ENCODE measurements at regions not wholly inside any gene's neighbourhood (a gene's known extent, or its start where the extent isn't known, plus 50 kb on each side); places are given as distances from the start of the nearest gene placed in this dataset.

DNA sequence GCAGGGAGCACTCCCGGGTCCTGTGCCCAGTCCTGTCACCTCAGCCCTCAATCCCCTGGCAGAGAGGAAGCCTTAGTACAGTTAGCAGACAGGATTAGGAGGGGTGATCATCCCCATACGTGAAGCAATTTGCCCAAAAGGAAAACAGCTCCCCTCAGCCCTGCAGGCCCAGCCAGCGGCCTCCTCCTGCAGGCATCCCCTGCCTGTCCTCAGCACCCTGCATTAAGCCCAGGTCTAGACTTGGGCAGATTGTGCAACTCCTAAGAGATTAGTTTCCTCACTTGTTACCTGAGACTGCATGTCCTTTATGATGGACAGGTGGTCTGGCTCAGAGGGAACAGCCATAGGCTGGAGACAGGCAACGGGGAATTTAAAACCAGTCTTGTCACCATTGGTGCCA lies 95.5 kb upstream of the TMEM45B start (continued):
- TF ChIP-seq EGR1 (IDR thresholded peaks at IDR 0.05; ENCODE audit: low read depth) (no peak), ATF3 (IDR thresholded peaks at IDR 0.05) (no peak), TCF7L2 (IDR thresholded peaks at IDR 0.05; ENCODE audit: borderline replicate concordance, extremely low read depth, insufficient read depth, insufficient read length) (no peak), CEBPB (IDR thresholded peaks at IDR 0.05; ENCODE audit: low read depth) (no peak), SIN3A (IDR thresholded peaks at IDR 0.05; ENCODE audit: low read depth) (no peak), SP1 (IDR thresholded peaks at IDR 0.05; ENCODE audit: low read depth) (no peak), ELF1 (IDR thresholded peaks at IDR 0.05; ENCODE audit: borderline replicate concordance, low read depth) (no peak), EZH2 (IDR thresholded peaks at IDR 0.05) (no peak), EZH2phosphoT487 (IDR thresholded peaks at IDR 0.05; ENCODE audit: borderline replicate concordance) (no peak)
- TF ChIP-seq, protein P1, sequence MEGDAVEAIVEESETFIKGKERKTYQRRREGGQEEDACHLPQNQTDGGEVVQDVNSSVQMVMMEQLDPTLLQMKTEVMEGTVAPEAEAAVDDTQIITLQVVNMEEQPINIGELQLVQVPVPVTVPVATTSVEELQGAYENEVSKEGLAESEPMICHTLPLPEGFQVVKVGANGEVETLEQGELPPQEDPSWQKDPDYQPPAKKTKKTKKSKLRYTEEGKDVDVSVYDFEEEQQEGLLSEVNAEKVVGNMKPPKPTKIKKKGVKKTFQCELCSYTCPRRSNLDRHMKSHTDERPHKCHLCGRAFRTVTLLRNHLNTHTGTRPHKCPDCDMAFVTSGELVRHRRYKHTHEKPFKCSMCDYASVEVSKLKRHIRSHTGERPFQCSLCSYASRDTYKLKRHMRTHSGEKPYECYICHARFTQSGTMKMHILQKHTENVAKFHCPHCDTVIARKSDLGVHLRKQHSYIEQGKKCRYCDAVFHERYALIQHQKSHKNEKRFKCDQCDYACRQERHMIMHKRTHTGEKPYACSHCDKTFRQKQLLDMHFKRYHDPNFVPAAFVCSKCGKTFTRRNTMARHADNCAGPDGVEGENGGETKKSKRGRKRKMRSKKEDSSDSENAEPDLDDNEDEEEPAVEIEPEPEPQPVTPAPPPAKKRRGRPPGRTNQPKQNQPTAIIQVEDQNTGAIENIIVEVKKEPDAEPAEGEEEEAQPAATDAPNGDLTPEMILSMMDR (IDR thresholded peaks at IDR 0.05 in 2 of 3, conservative IDR thresholded peaks at IDR 0.05 in 1 of 3; ENCODE audit: borderline replicate concordance in 1 of 3, insufficient read depth in 1 of 3, low read depth in 2 of 3, low read length in 2 of 3), result no peak

- no peaks in the 10 kb centered on the region for H4K20me1 ChIP-seq (ENCODE audit: insufficient read depth)
- POLR2A ChIA-PET, result no interaction called here
- H3K9me3 ChIP-seq (ENCODE audit: control insufficient read depth in 1 of 2, insufficient read depth in 1 of 2, low read depth in 1 of 2, low read length in 2 of 2), result no peaks in the 10 kb centered on the region
- no peaks in the 10 kb centered on the region for H3K79me2 ChIP-seq (ENCODE audit: insufficient read depth, low read length)
- no peak overlapping the region for H3K9ac ChIP-seq (ENCODE audit: low read length)
- RAD21 ChIA-PET (ENCODE audit: low non-redundant PET in 1 of 2, low total read pairs in 2 of 2, uncharacterized antibody in 2 of 2, unreplicated experiment in 2 of 2), result no interaction called here
- no peak overlapping the region for H3K4me3 ChIP-seq (replicated peaks in 1 of 2; ENCODE audit: low read depth in 1 of 2, low read length in 2 of 2)
- no peaks in the 10 kb centered on the region for H3K27me3 ChIP-seq (ENCODE audit: insufficient read depth, low read length)
- H3K27ac ChIP-seq (ENCODE audit: low read depth, low read length), result no peak overlapping the region
- CTCF ChIA-PET, result no interaction called here
- DNase-seq (ENCODE audit: low read depth, low spot score) (no peak), ATAC-seq (no peak)
- H3K4me1 ChIP-seq (ENCODE audit: control insufficient read depth in 1 of 2, insufficient read depth in 2 of 2, low read length in 2 of 2), result no peaks in the 10 kb centered on the region
- H3K4me2 ChIP-seq (ENCODE audit: low read length), result no peak overlapping the region
- no peak overlapping the region for H2AFZ ChIP-seq (ENCODE audit: low read depth, low read length, poor library complexity, severe bottlenecking)
- no peak for TF ChIP-seq FOSL1 (IDR thresholded peaks at IDR 0.05; ENCODE audit: low read depth)
- no peak for TF ChIP-seq MAX (IDR thresholded peaks at IDR 0.05)
- TF ChIP-seq RAD21 (IDR thresholded peaks at IDR 0.05; ENCODE audit: low read depth), result no peak
- TF ChIP-seq EZH2phosphoT487 (IDR thresholded peaks at IDR 0.05; ENCODE audit: borderline replicate concordance), result no peak
- no peak for TF ChIP-seq CBX3 (IDR thresholded peaks at IDR 0.05; ENCODE audit: low read depth)
- TF ChIP-seq JUND (IDR thresholded peaks at IDR 0.05), result no peak
- H3K36me3 ChIP-seq (ENCODE audit: control insufficient read depth in 1 of 2, insufficient read depth in 2 of 2, low read length in 2 of 2), result no peaks in the 10 kb centered on the region
- no TSS peak for BruUV-seq (replicated peaks)
- intact Hi-C loops (cut with micrococcal nuclease), result no loop called here
- no peaks in the 10 kb centered on the region for H3K9me2 ChIP-seq (ENCODE audit: insufficient read depth)
These were observed 94.7 kb upstream of the TMEM45B start for GRCh38 chr11:129720994-129721393.

Data from HCT116 (cell line).